HUES6 (cell line): ENCODE measurements at regions not wholly inside any gene's neighbourhood (a gene's known extent, or its start where the extent isn't known, plus 50 kb on each side); places are given as distances from the start of the nearest gene placed in this dataset.

Source experiments
- H3K27ac ChIP-seq: 2 replicates; pipeline ENCODE4 v1.7.0; 2013; ENCODE audit warnings: low read depth, mild to moderate bottlenecking, low read length, inconsistent platforms
- H3K27me3 ChIP-seq: 2 replicates; pipeline ENCODE4 v1.6.1; 2013; ENCODE audit warnings: low read length; ENCODE audit not compliant: control insufficient read depth, insufficient read depth
- H3K36me3 ChIP-seq: 2 replicates; pipeline ENCODE4 v1.6.1; 2013; ENCODE audit warnings: low read length; ENCODE audit not compliant: control insufficient read depth, insufficient read depth
- H3K4me1 ChIP-seq: 2 replicates; pipeline ENCODE4 v1.6.1; 2013; ENCODE audit warnings: low read length; ENCODE audit not compliant: control insufficient read depth, insufficient read depth
- H3K4me3 ChIP-seq: 2 replicates; pipeline ENCODE4 v1.5.1; 2013; ENCODE audit warnings: low read depth, low read length
- H3K9ac ChIP-seq: one replicate; pipeline ENCODE4 v1.6.1; 2013; ENCODE audit warnings: mild to moderate bottlenecking, low read length
- H3K9me3 ChIP-seq: 2 replicates; pipeline ENCODE4 v1.6.1; 2013; ENCODE audit warnings: low read depth, low read length; ENCODE audit not compliant: control insufficient read depth, insufficient read depth

DNA sequence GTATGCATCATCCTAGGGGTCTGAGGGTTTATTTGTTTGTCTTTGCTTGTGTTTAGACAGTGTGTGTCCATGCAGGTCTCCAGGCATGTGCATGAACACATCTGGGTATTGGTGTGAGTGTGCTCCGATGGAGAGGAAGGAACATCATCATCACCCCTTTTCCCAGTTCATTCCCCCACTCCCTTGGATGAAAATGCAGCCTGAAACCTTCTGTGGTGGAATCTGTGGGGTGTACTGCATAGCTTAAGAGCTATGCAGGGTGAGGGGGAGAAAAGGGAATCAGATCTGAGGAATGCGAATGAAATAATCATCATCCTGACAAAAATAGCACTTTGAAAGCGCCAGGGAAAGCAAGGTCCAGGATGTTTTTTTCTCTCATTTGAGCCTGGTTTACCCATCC lies 520.1 kb downstream of the NTRK3 start:
- no peaks in the 10 kb centered on the region for H3K36me3 ChIP-seq
- no peak overlapping the region for H3K9ac ChIP-seq
- H3K27ac ChIP-seq, result no peak overlapping the region
- no peaks in the 10 kb centered on the region; the same call in 1 of the 2 replicates for H3K4me1 ChIP-seq
- no peaks in the 10 kb centered on the region for H3K27me3 ChIP-seq
- H3K9me3 ChIP-seq, result no peaks in the 10 kb centered on the region
- no peak overlapping the region for H3K4me3 ChIP-seq

DNA sequence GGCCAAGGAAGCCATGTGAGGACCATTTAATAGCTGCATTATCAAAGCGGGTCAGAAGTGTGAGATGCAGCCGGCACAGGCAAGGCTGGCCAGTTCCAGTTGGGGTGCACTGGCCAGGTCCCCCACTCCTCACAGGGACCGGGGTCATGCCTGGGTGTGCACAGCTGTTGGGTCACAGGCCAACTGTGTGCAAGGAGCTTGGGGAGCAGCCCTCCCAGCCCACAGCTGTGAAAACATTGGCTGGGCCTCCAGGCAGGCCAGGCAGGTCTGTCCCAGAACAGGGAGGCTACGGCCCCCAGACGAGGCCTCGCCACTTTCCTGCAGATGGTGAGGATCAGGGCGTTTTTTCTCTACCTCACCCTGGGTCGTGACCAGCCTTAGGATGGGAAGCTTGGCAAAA lies 521.0 kb downstream of the NTRK3 start:
- H3K36me3 ChIP-seq, result no peaks in the 10 kb centered on the region
- H3K4me1 ChIP-seq, result no peaks in the 10 kb centered on the region; the same call in 1 of the 2 replicates
- H3K4me3 ChIP-seq, result no peak overlapping the region
- H3K27me3 ChIP-seq, result no peaks in the 10 kb centered on the region
- H3K9me3 ChIP-seq, result no peaks in the 10 kb centered on the region
- no peak overlapping the region for H3K9ac ChIP-seq
- H3K27ac ChIP-seq, result no peak overlapping the region

DNA sequence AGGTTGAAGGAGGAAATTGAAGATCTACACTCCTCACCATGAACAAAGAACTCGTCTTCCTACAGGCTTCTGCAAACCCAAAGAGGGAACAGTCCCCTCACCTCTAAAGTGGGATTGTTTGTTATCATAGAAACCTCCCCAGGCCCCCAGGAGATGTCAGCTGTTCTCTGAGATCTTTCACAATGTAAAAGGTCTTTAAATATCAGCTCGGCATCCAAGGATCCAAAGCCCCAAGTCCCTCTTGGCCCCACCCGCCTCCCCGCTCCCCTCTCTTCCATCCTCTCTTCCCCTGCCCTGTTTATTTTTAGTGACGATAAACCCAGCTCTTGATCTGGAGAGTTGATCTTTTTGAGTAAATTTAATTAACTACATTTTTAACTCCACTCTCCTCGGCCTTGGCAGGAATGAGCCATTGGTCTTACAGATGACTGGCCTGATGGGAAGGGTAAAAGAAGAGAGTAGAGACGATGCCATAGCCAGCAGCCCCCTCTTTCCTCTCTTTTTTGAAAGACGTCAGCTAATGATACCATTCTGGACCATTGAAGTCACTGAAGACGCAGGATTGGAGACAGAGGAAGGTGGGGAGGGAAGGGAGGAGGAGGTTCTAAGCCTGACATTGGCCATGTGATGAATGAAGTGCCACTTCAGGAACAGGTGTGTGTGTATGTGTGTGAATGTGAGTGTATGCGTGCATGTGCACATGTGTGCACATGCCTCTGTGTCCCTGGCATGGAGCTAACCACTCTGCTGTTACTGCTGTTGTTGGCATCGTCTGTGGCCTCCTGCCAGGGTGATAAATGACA lies 521.8 kb downstream of the NTRK3 start:
- no peak overlapping the region for H3K27ac ChIP-seq
- no peak overlapping the region for H3K4me3 ChIP-seq
- no peak overlapping the region for H3K9ac ChIP-seq
- H3K27me3 ChIP-seq, result no peaks in the 10 kb centered on the region
- H3K9me3 ChIP-seq, result no peaks in the 10 kb centered on the region
- no peaks in the 10 kb centered on the region; the same call in 1 of the 2 replicates for H3K4me1 ChIP-seq
- no peaks in the 10 kb centered on the region for H3K36me3 ChIP-seq

DNA sequence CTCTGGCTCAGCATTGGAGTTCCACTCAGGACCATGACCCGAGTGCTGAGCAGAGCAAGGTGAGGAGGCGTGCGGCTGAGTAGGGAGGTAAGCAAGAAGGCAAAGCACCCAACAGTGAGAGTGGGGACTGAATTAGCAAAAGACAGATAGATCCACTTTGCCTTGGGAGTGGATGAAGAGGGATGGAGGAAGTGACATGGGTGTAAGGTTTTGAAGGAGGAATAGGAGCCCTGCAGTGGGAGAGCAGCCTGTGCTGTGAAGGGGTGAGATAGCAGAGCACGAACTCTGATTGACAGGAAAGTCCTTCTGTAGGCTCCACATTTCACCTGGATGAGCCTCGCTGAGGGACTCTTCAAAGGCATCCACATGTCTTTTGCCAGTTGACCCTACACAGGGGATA lies 522.6 kb downstream of the NTRK3 start:
- H3K9me3 ChIP-seq, result no peaks in the 10 kb centered on the region
- H3K27me3 ChIP-seq, result no peaks in the 10 kb centered on the region
- H3K4me3 ChIP-seq, result no peak overlapping the region
- H3K4me1 ChIP-seq, result no peaks in the 10 kb centered on the region; the same call in 1 of the 2 replicates
- H3K9ac ChIP-seq, result no peak overlapping the region
- no peak overlapping the region for H3K27ac ChIP-seq
- no peaks in the 10 kb centered on the region for H3K36me3 ChIP-seq

DNA sequence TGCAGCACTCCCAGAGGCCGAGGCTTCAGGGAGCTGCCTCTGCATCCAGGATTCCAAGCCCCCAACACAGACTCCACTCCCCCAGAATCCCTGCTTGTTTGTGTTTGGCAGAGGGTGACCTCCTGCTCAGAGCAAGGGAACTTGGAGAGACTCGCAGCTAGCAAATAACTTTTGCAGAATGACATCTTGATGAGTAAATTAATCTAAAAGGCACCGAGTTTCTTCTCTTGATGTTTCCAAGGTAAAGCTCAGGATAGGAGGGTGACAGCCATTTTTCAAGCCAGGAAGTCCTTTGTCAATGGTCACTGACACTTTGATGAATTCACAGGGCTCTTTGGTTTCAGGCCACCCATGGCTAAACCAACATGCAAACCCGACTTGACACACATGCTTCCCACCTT lies 523.0 kb downstream of the NTRK3 start:
- H3K9ac ChIP-seq, result no peak overlapping the region
- 0 out of 2 replicates have a peak, but pooled peaks cover under 1% of the 10 kb centered on the region for H3K27me3 ChIP-seq
- H3K4me1 ChIP-seq, result no peaks in the 10 kb centered on the region; the same call in 1 of the 2 replicates
- no peak overlapping the region for H3K27ac ChIP-seq
- H3K4me3 ChIP-seq, result no peak overlapping the region
- no peaks in the 10 kb centered on the region for H3K36me3 ChIP-seq
- no peaks in the 10 kb centered on the region for H3K9me3 ChIP-seq

DNA sequence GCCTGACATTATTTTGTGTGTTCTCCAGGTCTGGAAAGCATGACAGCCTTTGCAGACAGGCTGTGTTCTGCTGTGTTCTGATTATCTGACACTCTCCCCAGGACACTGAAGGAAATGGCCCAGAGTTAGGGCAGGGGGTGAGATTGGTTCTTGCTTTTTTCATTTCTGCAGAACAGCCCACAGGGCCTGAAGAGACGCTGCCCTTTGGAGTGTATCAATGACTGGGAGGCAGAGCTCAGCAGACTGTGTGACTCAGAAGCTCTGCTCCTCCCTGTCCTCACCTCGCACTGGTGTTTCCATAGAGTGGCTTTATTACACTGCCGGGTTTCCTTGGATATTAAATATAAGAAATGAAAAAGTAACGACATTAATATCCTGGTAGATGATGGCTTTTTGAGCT lies 523.6 kb downstream of the NTRK3 start:
- H3K27me3 ChIP-seq, result 0 out of 2 replicates have a peak, but pooled peaks cover 4% of the 10 kb centered on the region
- no peak overlapping the region for H3K4me3 ChIP-seq
- no peak overlapping the region for H3K27ac ChIP-seq
- no peaks in the 10 kb centered on the region for H3K36me3 ChIP-seq
- no peak overlapping the region for H3K9ac ChIP-seq
- H3K9me3 ChIP-seq, result no peaks in the 10 kb centered on the region
- no peaks in the 10 kb centered on the region; the same call in 1 of the 2 replicates for H3K4me1 ChIP-seq

DNA sequence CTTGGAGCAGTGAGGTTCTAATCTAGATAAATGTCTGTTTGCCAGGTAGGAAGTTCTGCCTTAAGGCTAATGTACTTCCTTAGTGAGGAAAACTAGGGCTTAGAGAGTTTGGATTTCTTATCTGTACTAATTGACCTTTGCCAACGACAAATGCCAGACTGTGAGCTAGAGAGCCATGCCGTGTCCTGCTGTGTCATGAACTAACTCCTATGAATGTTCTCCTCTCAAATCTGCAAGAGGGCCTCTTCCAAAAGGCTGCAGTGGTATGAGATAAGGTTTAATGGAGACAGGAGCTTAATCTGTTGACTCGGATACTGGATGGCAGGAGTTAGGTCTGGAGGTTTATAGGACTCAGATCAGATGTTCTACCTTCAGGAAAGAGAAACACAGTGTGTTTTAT lies 524.9 kb downstream of the NTRK3 start:
- Histone ChIP-seq H3K27ac (no peak overlapping the region), H3K9me3 (no peaks in the 10 kb centered on the region), H3K36me3 (no peaks in the 10 kb centered on the region), H3K4me3 (no peak overlapping the region), H3K9ac (no peak overlapping the region), H3K27me3 (0 out of 2 replicates have a peak, but pooled peaks cover 4% of the 10 kb centered on the region), H3K4me1 (no peaks in the 10 kb centered on the region; the same call in 1 of the 2 replicates)

DNA sequence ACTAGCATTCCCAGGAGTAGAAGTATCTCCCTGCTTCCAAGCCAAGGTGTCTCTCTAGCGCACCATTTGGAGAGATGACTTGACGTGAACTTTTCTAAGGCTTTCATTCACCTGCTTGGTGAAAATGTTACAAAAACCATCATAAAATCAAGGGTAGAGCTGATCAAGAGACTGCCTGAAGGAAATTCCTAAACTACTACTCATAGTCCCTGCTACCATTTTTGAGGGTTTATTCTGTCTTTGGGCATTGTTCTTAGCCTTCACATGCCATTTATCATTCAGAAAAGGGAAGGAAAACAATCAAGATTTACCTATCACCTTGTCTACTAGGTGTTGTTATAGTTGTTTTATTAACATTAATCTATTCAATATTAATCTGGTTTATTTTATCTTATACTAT lies 525.8 kb downstream of the NTRK3 start:
- Histone ChIP-seq H3K4me3 (no peak overlapping the region), H3K9ac (no peak overlapping the region), H3K27ac (no peak overlapping the region), H3K36me3 (no peaks in the 10 kb centered on the region), H3K4me1 (no peaks in the 10 kb centered on the region; the same call in 1 of the 2 replicates), H3K27me3 (0 out of 2 replicates have a peak, but pooled peaks cover 4% of the 10 kb centered on the region), H3K9me3 (no peaks in the 10 kb centered on the region)

DNA sequence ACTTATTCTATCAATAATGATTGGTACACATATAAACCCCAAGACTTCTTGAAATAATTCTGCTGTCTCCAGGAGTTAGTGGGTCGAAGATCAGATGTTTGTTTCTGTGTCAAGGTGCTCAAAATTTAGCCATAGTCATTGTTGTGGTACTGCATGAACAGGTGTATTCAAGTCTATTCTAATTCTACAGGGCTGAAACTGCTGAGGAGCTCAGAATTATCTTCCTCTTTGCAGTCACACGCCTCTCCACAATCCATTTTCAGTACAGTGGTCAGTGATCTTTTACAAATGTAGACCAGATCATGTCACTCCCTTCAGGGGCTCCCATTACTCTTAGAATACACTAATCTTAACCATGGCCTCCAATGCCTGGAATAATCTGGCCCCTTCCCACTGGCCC lies 527.5 kb downstream of the NTRK3 start:
- H3K27me3 ChIP-seq, result peaks cover 4% of the 10 kb centered on the region; the same call in 1 of the 2 replicates
- no peak overlapping the region for H3K27ac ChIP-seq
- no peak overlapping the region for H3K4me3 ChIP-seq
- H3K9ac ChIP-seq, result no peak overlapping the region
- H3K9me3 ChIP-seq, result no peaks in the 10 kb centered on the region
- H3K4me1 ChIP-seq, result no peaks in the 10 kb centered on the region; the same call in 1 of the 2 replicates
- no peaks in the 10 kb centered on the region for H3K36me3 ChIP-seq

DNA sequence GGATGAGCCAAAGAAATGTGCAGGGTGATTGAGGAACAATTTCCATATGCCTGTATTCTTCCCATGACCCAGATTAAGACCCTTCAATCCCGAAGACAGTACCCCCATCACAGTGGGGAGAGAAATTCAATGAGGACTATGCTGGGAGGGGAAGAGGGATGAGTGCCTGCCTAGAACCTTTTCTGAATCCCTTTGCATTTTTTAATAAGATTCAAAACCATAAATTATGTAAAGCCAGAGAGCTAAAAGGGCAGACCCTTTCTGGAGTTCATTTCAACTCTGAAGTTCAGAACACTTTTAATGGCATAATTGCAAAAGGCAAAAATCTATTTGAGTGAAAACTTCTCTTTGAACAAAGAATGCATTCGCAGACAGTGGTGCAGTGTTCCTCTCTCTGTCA lies 529.5 kb downstream of the NTRK3 start:
- Histone ChIP-seq H3K27ac (no peak overlapping the region), H3K4me1 (peaks cover 3% of the 10 kb centered on the region), H3K9me3 (no peaks in the 10 kb centered on the region), H3K4me3 (no peak overlapping the region), H3K27me3 (peaks cover 4% of the 10 kb centered on the region; the same call in 1 of the 2 replicates), H3K36me3 (no peaks in the 10 kb centered on the region), H3K9ac (no peak overlapping the region)

DNA sequence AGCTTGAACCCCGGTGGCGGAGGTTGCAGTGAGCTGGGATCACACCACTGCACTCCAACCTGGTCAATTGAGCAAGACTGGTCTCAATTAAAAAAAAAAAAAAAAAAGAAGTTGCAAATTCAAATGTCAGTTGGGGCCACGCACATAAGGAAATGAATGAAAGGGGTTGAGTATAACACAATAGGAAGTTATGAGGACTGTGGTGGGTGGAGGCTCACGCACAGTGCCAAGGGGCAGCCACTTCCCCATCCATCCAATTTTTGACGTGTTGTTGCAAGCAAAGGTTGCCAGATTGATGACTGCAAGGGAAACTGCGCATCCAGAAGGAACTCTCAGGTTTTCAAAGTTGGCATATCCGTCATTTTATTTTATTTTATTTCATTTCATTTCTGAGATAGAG lies 532.2 kb downstream of the NTRK3 start:
- peaks cover 5% of the 10 kb centered on the region; the same call in 1 of the 2 replicates for H3K27me3 ChIP-seq
- no peak overlapping the region for H3K9ac ChIP-seq
- H3K36me3 ChIP-seq, result no peaks in the 10 kb centered on the region
- peaks cover 3% of the 10 kb centered on the region; the same call in 1 of the 2 replicates for H3K4me1 ChIP-seq
- H3K27ac ChIP-seq, result no peak overlapping the region
- no peak overlapping the region for H3K4me3 ChIP-seq
- no peaks in the 10 kb centered on the region for H3K9me3 ChIP-seq
